Right atrium auricular region (tissue), 2 donors: ENCODE measurements at regions not wholly inside any gene's neighbourhood (a gene's known extent, or its start where the extent isn't known, plus 50 kb on each side); places are given as distances from the start of the nearest gene placed in this dataset.

Experiments used
- DNase-seq: peaks from one replicate; pipeline ENCODE4 v3.0.0-alpha.2; 2019; ENCODE audit warnings: low spot score
- H3K27ac ChIP-seq, 2 donors: fragments of 200-600 bp; sonication (generic); 1 replicate in 1 of 2; 2 replicates in 1 of 2; pipeline ENCODE4 v1.5.1; 2016 to 2019
- H3K27me3 ChIP-seq, 2 donors: fragments of 200-600 bp; sonication (generic); one replicate each; pipeline versions ENCODE4 v1.5.1 to v1.6.0; 2017 to 2019
- H3K36me3 ChIP-seq: fragments of 200-600 bp; sonication (generic); one replicate; pipeline ENCODE4 v1.5.1; 2016
- H3K4me1 ChIP-seq, 2 donors: fragments of 200-600 bp; sonication (generic); one replicate each; pipeline versions ENCODE4 v1.5.1 to v1.6.0; 2017 to 2019
- H3K4me3 ChIP-seq, 2 donors: fragments of 200-600 bp; sonication (generic); 1 replicate in 1 of 2; 2 replicates in 1 of 2; pipeline ENCODE4 v1.5.1; 2017 to 2019; ENCODE audit warnings: mild to moderate bottlenecking in 1 of 2, moderate library complexity in 1 of 2
- H3K9me3 ChIP-seq, 2 donors: fragments of 200-600 bp; sonication (generic); one replicate each; pipeline ENCODE4 v1.5.1; 2019
- TF ChIP-seq, protein P1 (sequence below), 2 donors: fragments of 200-600 bp; sonication (generic); IDR thresholded peaks; one replicate each; pipeline ENCODE4 v1.5.1; 2019; ENCODE audit warnings: antibody characterized with exemption in 2 of 2

DNA sequence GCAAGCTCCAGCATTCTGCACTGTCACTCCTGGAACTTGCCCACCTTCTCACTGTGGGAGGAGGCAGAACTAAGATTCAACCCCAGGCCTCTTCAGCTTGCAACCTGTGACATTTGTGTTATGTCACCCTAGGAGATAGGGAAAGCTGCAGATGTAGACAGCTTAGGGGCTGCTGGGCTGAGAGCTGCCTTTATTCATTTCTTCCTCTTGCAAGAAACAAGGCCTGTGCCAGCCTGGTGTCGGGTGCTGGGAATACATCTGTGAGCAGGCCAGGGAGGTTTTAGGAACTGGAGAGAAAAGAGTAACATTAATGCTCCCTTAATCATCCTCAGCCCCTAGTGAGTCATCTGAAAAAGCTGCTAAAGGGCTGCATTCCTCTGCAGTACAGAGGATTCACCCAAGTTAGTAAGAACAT is 101.8 kb downstream of the FGF18 start:
- Histone ChIP-seq H3K4me3 (no peak overlapping the region), H3K27ac (peak overlapping the region in 1 of 2 donors; percentile 14), H3K9me3 (no peaks in the 10 kb centered on the region), H3K36me3 (no peaks in the 10 kb centered on the region), H3K4me1 (peaks cover 0 to 32% of the 10 kb centered on the region in 2 donors), H3K27me3 (no peaks in the 10 kb centered on the region)
- DNase-seq, result peak; percentile 73
- TF ChIP-seq, protein P1, sequence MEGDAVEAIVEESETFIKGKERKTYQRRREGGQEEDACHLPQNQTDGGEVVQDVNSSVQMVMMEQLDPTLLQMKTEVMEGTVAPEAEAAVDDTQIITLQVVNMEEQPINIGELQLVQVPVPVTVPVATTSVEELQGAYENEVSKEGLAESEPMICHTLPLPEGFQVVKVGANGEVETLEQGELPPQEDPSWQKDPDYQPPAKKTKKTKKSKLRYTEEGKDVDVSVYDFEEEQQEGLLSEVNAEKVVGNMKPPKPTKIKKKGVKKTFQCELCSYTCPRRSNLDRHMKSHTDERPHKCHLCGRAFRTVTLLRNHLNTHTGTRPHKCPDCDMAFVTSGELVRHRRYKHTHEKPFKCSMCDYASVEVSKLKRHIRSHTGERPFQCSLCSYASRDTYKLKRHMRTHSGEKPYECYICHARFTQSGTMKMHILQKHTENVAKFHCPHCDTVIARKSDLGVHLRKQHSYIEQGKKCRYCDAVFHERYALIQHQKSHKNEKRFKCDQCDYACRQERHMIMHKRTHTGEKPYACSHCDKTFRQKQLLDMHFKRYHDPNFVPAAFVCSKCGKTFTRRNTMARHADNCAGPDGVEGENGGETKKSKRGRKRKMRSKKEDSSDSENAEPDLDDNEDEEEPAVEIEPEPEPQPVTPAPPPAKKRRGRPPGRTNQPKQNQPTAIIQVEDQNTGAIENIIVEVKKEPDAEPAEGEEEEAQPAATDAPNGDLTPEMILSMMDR (IDR thresholded peaks at IDR 0.05), result no peak

DNA sequence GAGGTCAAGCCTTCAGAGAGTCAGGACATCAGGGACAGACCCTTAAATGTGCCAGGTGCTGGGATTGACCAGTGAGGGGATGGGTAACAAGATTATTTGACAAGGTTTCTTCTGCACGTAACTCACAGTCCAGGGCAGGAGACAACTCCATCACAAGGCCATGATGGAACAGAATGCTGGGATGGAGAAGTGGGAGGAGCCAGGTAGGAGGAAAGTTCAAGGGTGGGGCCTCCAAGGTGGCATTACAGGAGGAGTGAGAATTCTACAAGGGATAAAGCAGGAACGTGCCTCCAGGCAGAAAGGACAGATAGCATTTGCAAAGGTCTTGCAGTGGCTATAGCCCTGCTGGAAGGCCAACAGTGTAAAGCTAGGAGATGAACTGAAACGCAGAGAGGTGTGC is 102.2 kb downstream of the FGF18 start:
- H3K27ac ChIP-seq, result peak overlapping the region in 1 of 2 donors; percentile 14

DNA sequence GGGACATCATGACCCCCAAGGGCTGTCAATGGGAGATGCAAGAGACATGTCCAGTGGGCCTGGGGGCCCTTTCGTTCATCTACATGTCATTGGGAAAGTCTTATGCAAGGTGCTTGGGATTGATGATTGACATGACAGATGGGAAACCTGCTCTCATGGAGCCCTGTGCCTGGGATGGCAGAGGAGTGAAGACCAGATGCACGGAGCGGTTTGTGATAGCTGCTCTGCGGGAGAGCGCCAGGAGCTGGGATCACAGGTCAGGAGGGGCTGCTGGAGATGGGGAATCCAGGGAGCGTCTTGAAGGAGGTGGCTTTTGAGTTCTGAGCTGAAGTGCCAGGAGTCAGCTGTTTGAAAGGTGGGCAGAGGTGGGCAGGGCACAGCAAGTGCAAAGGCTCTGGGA is 104.3 kb downstream of the FGF18 start:
- no peaks in the 10 kb centered on the region for H3K27me3 ChIP-seq
- H3K4me1 ChIP-seq, result peaks cover 0 to 32% of the 10 kb centered on the region in 2 donors
- no peak overlapping the region for H3K4me3 ChIP-seq
- TF ChIP-seq, protein P1 (IDR thresholded peaks at IDR 0.05), result no peak
- no peak overlapping the region for H3K27ac ChIP-seq
- H3K36me3 ChIP-seq, result no peaks in the 10 kb centered on the region
- no peak for DNase-seq
- H3K9me3 ChIP-seq, result no peaks in the 10 kb centered on the region

More for the DNA sequence above, 102.2 kb downstream of the FGF18 start:
- no peaks in the 10 kb centered on the region for H3K9me3 ChIP-seq
- no peak for DNase-seq
- H3K4me1 ChIP-seq, result peaks cover 0 to 32% of the 10 kb centered on the region in 2 donors
- H3K4me3 ChIP-seq, result no peak overlapping the region
- no peaks in the 10 kb centered on the region for H3K36me3 ChIP-seq
- TF ChIP-seq, protein P1 (IDR thresholded peaks at IDR 0.05), result no peak
- H3K27me3 ChIP-seq, result no peaks in the 10 kb centered on the region

DNA sequence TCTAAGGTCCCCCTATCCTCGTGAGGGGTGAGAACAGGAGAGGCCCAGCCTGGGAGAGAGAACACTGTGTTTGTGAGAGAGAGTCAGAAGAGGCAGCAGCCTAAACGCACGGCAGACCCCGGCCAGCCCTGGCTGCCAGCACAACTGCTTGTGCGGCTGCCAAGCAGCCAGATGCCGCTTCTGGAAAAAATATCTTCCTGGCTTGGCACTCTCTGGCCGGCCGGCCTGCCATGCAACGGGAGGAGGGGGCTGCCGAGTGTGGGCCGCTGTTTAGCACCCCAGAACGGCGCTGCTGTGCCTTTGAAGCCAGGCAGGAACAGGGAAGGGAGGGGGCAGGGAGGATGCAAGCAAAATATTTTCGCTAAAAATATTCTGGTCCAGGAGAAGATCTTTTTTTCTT is 105.0 kb downstream of the FGF18 start:
- TF ChIP-seq, protein P1 (IDR thresholded peaks at IDR 0.05), result no peak
- Histone ChIP-seq H3K27ac (no peak overlapping the region), H3K4me3 (no peak overlapping the region), H3K27me3 (no peaks in the 10 kb centered on the region), H3K4me1 (peaks cover 0 to 32% of the 10 kb centered on the region in 2 donors), H3K9me3 (no peaks in the 10 kb centered on the region), H3K36me3 (no peaks in the 10 kb centered on the region)
- DNase-seq, result no peak

DNA sequence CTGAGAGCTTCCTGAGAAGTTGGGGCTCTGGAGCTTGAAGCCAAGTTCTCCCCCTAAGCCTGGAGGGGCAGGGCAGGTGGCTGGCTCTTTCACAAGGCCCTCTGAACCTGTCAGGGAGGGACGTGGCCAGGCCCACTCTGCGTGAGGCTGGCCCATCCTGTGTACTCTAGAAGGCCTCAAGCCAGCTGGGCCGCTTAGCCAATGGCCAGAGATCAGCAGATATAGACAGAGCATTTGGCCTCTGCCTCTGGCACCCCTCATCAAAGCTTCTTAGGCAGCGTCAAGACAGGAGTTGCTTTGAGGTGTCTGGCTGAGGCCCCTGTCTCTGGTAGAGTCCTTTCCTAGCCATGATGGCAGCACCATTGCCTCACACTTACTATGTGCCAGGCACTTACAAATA is 105.6 kb downstream of the FGF18 start:
- Histone ChIP-seq H3K4me1 (peaks cover 0 to 30% of the 10 kb centered on the region in 2 donors), H3K9me3 (no peaks in the 10 kb centered on the region), H3K4me3 (no peak overlapping the region), H3K27me3 (no peaks in the 10 kb centered on the region), H3K36me3 (no peaks in the 10 kb centered on the region), H3K27ac (no peak overlapping the region)
- TF ChIP-seq, protein P1 (IDR thresholded peaks at IDR 0.05), result no peak
- no peak for DNase-seq

DNA sequence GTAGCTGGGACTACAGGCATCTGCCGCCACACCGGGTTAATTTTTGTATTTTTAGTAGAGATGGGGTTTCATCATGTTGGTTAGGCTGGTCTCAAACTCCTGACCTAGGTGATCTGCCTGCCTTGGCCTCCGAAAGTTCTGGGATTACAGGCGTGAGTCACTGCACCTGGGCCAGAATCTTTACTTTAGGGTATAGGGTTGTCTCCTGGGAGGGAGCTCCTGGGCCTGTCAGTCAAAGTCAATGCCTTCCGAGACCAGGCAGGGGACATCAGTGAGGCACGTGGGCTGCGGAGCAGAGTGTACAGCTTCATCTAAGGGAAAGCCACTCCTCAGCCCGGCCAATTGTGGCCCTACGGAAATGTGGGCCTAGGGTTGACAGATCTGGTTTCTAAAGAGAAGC is 108.6 kb downstream of the FGF18 start:
- no peak overlapping the region for H3K4me3 ChIP-seq
- no peak overlapping the region for H3K27ac ChIP-seq
- TF ChIP-seq, protein P1 (IDR thresholded peaks at IDR 0.05), result no peak
- no peak for DNase-seq
- H3K36me3 ChIP-seq, result no peaks in the 10 kb centered on the region
- no peaks in the 10 kb centered on the region for H3K27me3 ChIP-seq
- H3K4me1 ChIP-seq, result peaks cover 0 to 10% of the 10 kb centered on the region in 2 donors
- H3K9me3 ChIP-seq, result no peaks in the 10 kb centered on the region
